ENCODE measurements at regions not wholly inside any gene's neighbourhood (a gene's known extent, or its start where the extent isn't known, plus 50 kb on each side); places are given as distances from the start of the nearest gene placed in this dataset.

DNA sequence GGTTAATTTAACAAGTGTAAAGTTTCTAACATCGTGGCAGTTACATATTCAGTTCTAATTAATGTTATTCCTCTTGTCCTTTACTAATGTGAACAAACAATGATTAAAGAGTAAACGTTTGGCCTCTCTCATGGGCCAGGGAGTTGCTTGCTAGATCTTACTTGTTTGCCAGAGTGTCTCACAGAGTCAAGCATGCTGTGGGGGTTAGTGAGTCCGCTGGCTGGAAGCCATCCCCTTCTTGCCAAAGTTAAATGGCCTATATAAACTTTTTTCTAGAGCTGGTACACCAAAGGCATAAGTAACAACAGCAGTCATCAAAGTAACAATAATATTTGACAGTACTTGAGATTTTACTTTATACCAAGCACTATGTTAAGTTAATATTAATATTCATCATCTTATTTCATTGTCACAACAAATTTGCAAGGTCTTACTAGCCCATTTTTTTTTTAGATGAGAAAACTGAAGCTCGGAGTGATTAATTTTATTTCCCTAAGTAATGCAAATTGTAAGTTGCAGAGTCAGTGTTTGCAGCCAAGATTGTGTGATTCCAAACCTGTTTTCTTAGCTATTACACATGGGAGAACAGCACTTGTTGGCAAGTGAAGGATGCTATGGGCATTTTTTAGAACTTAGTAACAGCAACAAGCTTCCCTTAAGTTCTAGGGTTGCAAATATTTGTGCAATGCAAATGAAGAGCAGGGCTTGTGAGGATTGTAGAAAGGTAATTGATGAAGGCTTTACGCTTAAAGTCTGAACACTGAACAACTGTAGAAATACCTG lies 224.5 kb downstream of the RFPL4B start:
- TF ChIP-seq, protein P1, sequence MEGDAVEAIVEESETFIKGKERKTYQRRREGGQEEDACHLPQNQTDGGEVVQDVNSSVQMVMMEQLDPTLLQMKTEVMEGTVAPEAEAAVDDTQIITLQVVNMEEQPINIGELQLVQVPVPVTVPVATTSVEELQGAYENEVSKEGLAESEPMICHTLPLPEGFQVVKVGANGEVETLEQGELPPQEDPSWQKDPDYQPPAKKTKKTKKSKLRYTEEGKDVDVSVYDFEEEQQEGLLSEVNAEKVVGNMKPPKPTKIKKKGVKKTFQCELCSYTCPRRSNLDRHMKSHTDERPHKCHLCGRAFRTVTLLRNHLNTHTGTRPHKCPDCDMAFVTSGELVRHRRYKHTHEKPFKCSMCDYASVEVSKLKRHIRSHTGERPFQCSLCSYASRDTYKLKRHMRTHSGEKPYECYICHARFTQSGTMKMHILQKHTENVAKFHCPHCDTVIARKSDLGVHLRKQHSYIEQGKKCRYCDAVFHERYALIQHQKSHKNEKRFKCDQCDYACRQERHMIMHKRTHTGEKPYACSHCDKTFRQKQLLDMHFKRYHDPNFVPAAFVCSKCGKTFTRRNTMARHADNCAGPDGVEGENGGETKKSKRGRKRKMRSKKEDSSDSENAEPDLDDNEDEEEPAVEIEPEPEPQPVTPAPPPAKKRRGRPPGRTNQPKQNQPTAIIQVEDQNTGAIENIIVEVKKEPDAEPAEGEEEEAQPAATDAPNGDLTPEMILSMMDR (IDR thresholded peaks at IDR 0.05): no peak
- no peak for TF ChIP-seq REST (IDR thresholded peaks at IDR 0.05; ENCODE audit: insufficient read depth in 1 of 2, low read depth in 2 of 2, low read length in 1 of 2)
